ENCODE measurements at regions not wholly inside any gene's neighbourhood (a gene's known extent, or its start where the extent isn't known, plus 50 kb on each side); places are given as distances from the start of the nearest gene placed in this dataset.

DNA sequence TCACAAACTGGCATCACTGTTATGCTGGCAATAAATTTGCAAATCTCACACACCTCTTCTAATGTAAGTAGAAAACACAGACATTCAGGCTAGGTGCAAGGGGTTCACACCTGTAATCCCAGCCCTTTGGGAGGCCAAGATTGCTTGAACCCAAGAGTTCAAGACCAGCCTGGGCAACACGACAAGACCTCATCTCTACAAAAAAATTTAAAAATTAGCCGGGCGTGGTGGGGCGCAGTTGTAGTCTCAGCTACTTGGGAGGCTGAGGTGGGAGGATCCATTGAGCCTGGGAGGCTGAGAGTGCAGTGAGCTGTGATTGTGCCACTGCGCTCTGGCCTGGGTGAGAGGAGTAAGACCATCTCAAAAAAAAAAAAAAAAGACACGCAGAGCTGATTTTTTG lies 83.1 kb upstream of the ENPP6 start:
- Histone ChIP-seq H3K4me1 (ENCODE audit: control insufficient read depth in 2 of 3, insufficient read depth in 2 of 3, low read depth in 1 of 3, low read length in 3 of 3) (no peaks in the 10 kb centered on the region), H3K36me3 (ENCODE audit: control insufficient read depth in 2 of 3, insufficient read depth in 3 of 3, low read length in 3 of 3) (no peaks in the 10 kb centered on the region), H3K27me3 (ENCODE audit: control insufficient read depth, insufficient read depth, low read length) (no peaks in the 10 kb centered on the region), H3K27ac (ENCODE audit: low read depth in 2 of 2, low read length in 2 of 2) (no peak overlapping the region), H3K9ac (ENCODE audit: low read length in 3 of 3) (no peak overlapping the region), H3K4me3 (ENCODE audit: low read length in 3 of 3) (no peak overlapping the region), H3K9me3 (ENCODE audit: control insufficient read depth in 2 of 3, insufficient read depth in 1 of 3, low read length in 3 of 3) (no peaks in the 10 kb centered on the region)
- DNase-seq (no peak), FAIRE-seq (no peak)
- intact Hi-C loops (cut with DNase I) = no loop called here
- no peak for TF ChIP-seq CTCF (IDR thresholded peaks at IDR 0.05; ENCODE audit: borderline replicate concordance, extremely low read depth, insufficient read depth)

- intact Hi-C loops (cut with DNase I) = no loop called here
- Histone ChIP-seq H3K9ac (ENCODE audit: low read length in 3 of 3) (no peak overlapping the region), H3K4me3 (ENCODE audit: low read length in 3 of 3) (no peak overlapping the region), H3K27ac (ENCODE audit: low read depth in 2 of 2, low read length in 2 of 2) (no peak overlapping the region), H3K27me3 (ENCODE audit: control insufficient read depth, insufficient read depth, low read length) (no peaks in the 10 kb centered on the region), H3K9me3 (ENCODE audit: control insufficient read depth in 2 of 3, insufficient read depth in 1 of 3, low read length in 3 of 3) (no peaks in the 10 kb centered on the region), H3K36me3 (ENCODE audit: control insufficient read depth in 2 of 3, insufficient read depth in 3 of 3, low read length in 3 of 3) (no peaks in the 10 kb centered on the region), H3K4me1 (ENCODE audit: control insufficient read depth in 2 of 3, insufficient read depth in 2 of 3, low read depth in 1 of 3, low read length in 3 of 3) (no peaks in the 10 kb centered on the region)
- no peak for FAIRE-seq
- no peak for DNase-seq
- TF ChIP-seq CTCF (IDR thresholded peaks at IDR 0.05; ENCODE audit: borderline replicate concordance, extremely low read depth, insufficient read depth) = no peak
These were observed 80.6 kb upstream of the ENPP6 start for GRCh38 chr4:184298254-184298653.

DNA sequence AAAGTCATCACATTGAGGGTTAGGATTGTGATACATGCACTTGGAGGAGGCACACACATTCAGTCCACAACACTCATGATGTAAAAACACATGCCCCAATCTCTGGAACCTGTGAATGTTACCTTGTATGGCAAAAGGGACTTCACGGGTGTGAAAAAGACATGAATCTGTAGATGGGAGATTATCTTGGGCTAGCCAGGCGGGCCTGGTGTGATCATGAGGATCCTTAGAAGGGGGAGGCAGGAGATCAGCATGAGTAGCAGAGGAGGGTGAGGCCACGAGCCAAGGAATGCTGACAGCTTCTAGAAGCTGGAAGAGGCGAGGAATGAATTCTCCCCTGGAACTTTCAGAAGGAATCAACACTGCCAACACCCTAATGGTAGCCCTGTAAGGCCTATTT lies 77.5 kb upstream of the ENPP6 start:
- no peaks in the 10 kb centered on the region for H3K27me3 ChIP-seq (ENCODE audit: control insufficient read depth, insufficient read depth, low read length)
- intact Hi-C loops (cut with DNase I) = no loop called here
- TF ChIP-seq CTCF (IDR thresholded peaks at IDR 0.05; ENCODE audit: borderline replicate concordance, extremely low read depth, insufficient read depth) = no peak

GRCh38 chr4:184294606-184295133 lies 77.0 kb upstream of the ENPP6 start:
- Histone ChIP-seq H3K27ac (ENCODE audit: low read depth in 2 of 2, low read length in 2 of 2) (no peak overlapping the region), H3K27me3 (ENCODE audit: control insufficient read depth, insufficient read depth, low read length) (no peaks in the 10 kb centered on the region), H3K4me3 (ENCODE audit: low read length in 3 of 3) (no peak overlapping the region), H3K9ac (ENCODE audit: low read length in 3 of 3) (no peak overlapping the region), H3K36me3 (ENCODE audit: control insufficient read depth in 2 of 3, insufficient read depth in 3 of 3, low read length in 3 of 3) (no peaks in the 10 kb centered on the region), H3K4me1 (ENCODE audit: control insufficient read depth in 2 of 3, insufficient read depth in 2 of 3, low read depth in 1 of 3, low read length in 3 of 3) (no peaks in the 10 kb centered on the region), H3K9me3 (ENCODE audit: control insufficient read depth in 2 of 3, insufficient read depth in 1 of 3, low read length in 3 of 3) (no peaks in the 10 kb centered on the region)
- FAIRE-seq = no peak
- peak in 1 of 5 donors; percentile 2 for DNase-seq
- TF ChIP-seq CTCF (IDR thresholded peaks at IDR 0.05; ENCODE audit: borderline replicate concordance, extremely low read depth, insufficient read depth) = no peak
- intact Hi-C loops (cut with DNase I) = no loop called here

More for the DNA sequence above, 77.5 kb upstream of the ENPP6 start:
- Histone ChIP-seq H3K36me3 (ENCODE audit: control insufficient read depth in 2 of 3, insufficient read depth in 3 of 3, low read length in 3 of 3) (no peaks in the 10 kb centered on the region), H3K9ac (ENCODE audit: low read length in 3 of 3) (no peak overlapping the region), H3K4me1 (ENCODE audit: control insufficient read depth in 2 of 3, insufficient read depth in 2 of 3, low read depth in 1 of 3, low read length in 3 of 3) (no peaks in the 10 kb centered on the region), H3K9me3 (ENCODE audit: control insufficient read depth in 2 of 3, insufficient read depth in 1 of 3, low read length in 3 of 3) (no peaks in the 10 kb centered on the region), H3K4me3 (ENCODE audit: low read length in 3 of 3) (no peak overlapping the region), H3K27ac (ENCODE audit: low read depth in 2 of 2, low read length in 2 of 2) (no peak overlapping the region)
- peak in 1 of 5 donors; percentile 3 for DNase-seq
- FAIRE-seq = no peak

Measured in kidney (tissue), 13 donors.